HAP-1 (cell line): ENCODE measurements at regions not wholly inside any gene's neighbourhood (a gene's known extent, or its start where the extent isn't known, plus 50 kb on each side); places are given as distances from the start of the nearest gene placed in this dataset.

Experiments
- DNase-seq, 2 experiments: peaks; one replicate each; pipeline ENCODE4 v3.0.0-alpha.2; 2016 to 2020; ENCODE audit warnings: low spot score in 2 of 2
- H3K27me3 ChIP-seq: fragments of 250-450 bp; sonication (Bioruptor Pico); 2 replicates; pipeline ENCODE4 v1.5.1; 2020; ENCODE audit warnings: low read depth, mild to moderate bottlenecking, moderate library complexity
- H3K36me3 ChIP-seq: fragments of 250-450 bp; sonication (Bioruptor Pico); replicated peaks from 2 replicates; pipeline ENCODE4 v1.5.1; 2020; ENCODE audit warnings: mild to moderate bottlenecking
- H3K4me1 ChIP-seq: fragments of 250-450 bp; sonication (Bioruptor Pico); 2 replicates; pipeline ENCODE4 v1.5.1; 2020; ENCODE audit warnings: mild to moderate bottlenecking
- H3K4me3 ChIP-seq: fragments of 250-450 bp; sonication (Bioruptor Pico); 2 replicates; pipeline ENCODE4 v1.5.1; 2020; ENCODE audit warnings: mild to moderate bottlenecking, moderate library complexity
- H3K9me3 ChIP-seq: fragments of 250-450 bp; sonication (Bioruptor Pico); 2 replicates; pipeline ENCODE4 v1.5.1; 2020; ENCODE audit warnings: mild to moderate bottlenecking, moderate library complexity
- in situ Hi-C: fragments of 300-500 bp; cut with MboI; formaldehyde crosslinking; loops from 3 replicates; pipeline ENCODE4 v1.14.3; 2020; ENCODE audit warnings: low sequenced_read_pairs, inconsistent platforms, mixed read lengths

DNA sequence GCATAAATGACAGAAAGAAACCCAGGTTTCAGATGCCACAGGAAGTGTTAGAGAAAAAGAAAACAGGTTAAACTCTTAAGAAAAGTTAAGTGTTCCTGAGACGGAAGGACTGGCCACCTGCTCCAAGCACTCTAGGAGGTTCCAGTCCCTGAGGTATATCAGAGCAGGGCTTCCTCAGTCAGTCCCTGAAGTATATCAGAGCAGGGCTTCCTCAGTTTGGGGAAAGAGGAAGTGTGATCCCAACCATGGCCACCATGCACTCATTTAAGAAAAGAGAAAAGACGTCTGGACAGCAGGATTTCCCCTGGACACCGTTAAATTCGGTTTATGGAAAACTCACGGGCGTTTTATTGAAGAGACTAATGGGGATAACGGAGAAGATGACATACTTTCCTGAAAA, 133.4 kb upstream of the PFKP start:
- Histone ChIP-seq H3K9me3 (no peaks in the 10 kb centered on the region), H3K4me1 (no peaks in the 10 kb centered on the region), H3K36me3 (no peaks in the 10 kb centered on the region), H3K27me3 (no peaks in the 10 kb centered on the region), H3K4me3 (no peak overlapping the region)
- in situ Hi-C loops: no loop called here
- no peak for DNase-seq

DNA sequence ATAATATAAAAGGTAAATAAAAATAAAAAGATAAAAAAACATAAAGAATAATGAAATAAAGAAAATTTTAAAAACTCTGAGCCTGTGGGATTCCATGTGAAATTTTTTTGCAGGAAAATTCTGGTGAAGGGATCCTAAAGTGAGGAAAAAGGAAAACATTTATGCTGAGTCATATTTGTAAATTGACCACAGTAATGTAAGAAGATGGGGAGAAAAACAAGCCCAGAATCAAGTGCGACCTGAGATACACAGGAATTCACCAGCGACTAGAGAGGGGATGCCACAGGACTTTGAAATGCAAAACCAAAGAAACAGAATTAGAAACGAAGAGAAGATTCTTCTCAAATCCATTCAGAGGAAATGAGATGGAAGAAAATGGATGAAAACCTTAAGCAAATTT, 133.8 kb upstream of the PFKP start:
- in situ Hi-C loops: no loop called here
- no peak for DNase-seq
- Histone ChIP-seq H3K4me3 (no peak overlapping the region), H3K9me3 (no peaks in the 10 kb centered on the region), H3K4me1 (no peaks in the 10 kb centered on the region), H3K27me3 (no peaks in the 10 kb centered on the region), H3K36me3 (no peaks in the 10 kb centered on the region)

GRCh38 chr10:2933071-2933470, 134.3 kb upstream of the PFKP start:
- no peaks in the 10 kb centered on the region for H3K36me3 ChIP-seq
- H3K27me3 ChIP-seq: no peaks in the 10 kb centered on the region
- no peaks in the 10 kb centered on the region for H3K9me3 ChIP-seq
- in situ Hi-C loops: no loop called here
- H3K4me1 ChIP-seq: no peaks in the 10 kb centered on the region
- no peak overlapping the region for H3K4me3 ChIP-seq
- no peak for DNase-seq

GRCh38 chr10:2929480-2930258, 137.7 kb upstream of the PFKP start:
- Histone ChIP-seq H3K4me1 (no peaks in the 10 kb centered on the region), H3K36me3 (no peaks in the 10 kb centered on the region), H3K27me3 (no peaks in the 10 kb centered on the region), H3K4me3 (no peak overlapping the region), H3K9me3 (no peaks in the 10 kb centered on the region)
- no peak for DNase-seq
- in situ Hi-C loops: no loop called here

DNA sequence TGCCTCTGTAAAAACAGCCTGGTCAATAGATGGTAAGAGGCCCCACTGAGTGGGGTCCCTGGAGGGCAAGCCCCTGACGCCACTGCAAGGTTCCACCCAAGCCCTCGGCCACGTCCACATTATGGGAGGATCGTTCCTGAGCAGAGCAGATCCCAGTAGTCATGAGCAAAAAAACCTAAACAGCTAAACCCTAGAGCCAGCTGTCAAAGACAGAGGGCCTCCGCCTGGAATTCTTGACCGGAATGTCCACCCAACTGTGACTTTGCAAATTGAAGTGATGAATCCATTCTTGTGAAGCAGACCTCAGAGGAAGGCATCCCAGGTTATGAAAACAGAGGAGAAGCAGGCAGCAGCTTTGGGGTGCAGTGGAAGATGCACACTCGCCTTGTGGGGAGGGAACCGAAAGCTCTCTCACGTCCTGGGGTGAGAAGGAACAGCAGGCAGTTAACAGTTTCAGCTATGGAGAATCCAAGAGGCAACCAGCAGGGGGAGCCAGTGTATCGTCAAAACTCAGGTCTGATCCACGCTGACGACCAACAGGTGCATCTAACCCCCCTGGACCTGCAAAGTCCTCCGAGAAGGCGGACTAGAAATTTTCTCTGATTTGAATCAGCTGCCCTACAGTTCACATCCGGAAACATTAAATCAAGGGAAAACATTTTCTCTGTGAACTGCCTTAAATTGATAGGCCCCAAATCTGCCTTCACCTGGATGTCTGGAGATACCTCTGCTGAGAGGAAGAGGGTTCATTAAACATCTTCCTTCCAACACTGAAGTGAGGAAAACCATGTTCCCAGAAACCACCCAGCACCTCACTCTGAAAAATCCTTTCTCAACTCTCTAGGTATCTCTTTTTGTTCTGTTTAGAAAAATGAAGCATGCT, 139.1 kb upstream of the PFKP start:
- no peaks in the 10 kb centered on the region for H3K9me3 ChIP-seq
- H3K27me3 ChIP-seq: no peaks in the 10 kb centered on the region
- H3K36me3 ChIP-seq: no peaks in the 10 kb centered on the region
- in situ Hi-C loops: no loop called here
- peak; percentile 39 to 80 for DNase-seq
- no peak overlapping the region for H3K4me3 ChIP-seq
- H3K4me1 ChIP-seq: no peaks in the 10 kb centered on the region

DNA sequence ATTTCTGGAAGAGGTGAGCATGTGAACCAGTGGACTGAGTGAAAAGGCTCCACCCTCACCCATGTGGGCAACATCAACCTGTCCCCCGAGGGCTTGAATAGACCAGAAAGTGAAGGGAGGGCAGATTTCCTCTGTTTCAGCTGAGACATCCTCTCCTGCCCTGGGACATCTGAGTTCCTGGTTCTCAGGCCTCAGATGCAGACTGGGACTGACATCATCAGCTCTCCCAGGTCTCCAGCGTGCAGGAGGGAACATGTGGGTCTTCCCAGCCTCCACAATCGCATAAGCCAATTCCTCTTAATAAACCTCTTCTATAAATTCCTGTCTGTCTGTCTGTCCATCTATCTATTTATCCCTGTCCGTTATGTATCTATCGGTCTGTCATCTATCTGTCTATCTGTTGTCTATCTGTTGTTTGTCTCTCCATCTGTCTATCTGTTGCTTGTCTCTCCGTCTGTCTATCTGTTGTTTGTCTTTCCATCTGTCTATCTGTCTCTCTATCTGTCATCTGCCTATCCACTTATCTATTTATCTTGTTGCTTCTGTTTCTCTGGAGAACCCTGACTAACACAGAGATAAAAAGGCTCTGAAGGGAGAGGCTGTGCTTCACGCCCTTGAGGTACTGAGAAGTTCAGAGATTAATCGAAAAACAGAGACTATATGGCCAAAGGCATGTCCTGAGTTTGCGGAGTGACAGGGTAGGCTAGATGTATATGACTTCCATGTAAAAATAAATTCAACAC, 140.3 kb upstream of the PFKP start:
- Histone ChIP-seq H3K36me3 (no peaks in the 10 kb centered on the region), H3K27me3 (no peaks in the 10 kb centered on the region), H3K4me3 (no peak overlapping the region), H3K4me1 (no peaks in the 10 kb centered on the region), H3K9me3 (no peaks in the 10 kb centered on the region)
- no peak for DNase-seq
- in situ Hi-C loops: no loop called here

- Histone ChIP-seq H3K9me3 (no peaks in the 10 kb centered on the region), H3K4me1 (no peaks in the 10 kb centered on the region), H3K36me3 (no peaks in the 10 kb centered on the region), H3K4me3 (no peak overlapping the region), H3K27me3 (no peaks in the 10 kb centered on the region)
- no peak for DNase-seq
- in situ Hi-C loops: no loop called here
Measured at GRCh38 chr10:2925631-2926030, 141.7 kb upstream of the PFKP start.

DNA sequence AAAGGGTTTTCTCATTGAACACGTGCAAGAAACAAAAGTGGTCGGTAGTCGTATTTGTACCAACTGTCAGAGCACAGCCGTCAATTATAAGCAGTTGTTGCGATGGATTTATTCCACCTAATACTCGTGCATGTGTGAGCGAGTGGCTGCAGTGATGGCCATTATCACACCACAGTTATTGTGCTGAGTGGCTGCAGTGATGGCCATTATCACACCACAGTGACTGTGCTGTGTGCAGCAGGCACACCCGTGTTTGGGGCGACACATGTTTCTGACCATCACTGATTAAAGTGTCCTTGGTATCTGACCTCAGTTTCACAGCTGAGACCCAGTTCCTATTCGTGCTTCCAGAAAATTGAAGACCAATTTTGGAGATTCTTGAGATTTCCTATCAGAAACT, 142.9 kb upstream of the PFKP start:
- H3K27me3 ChIP-seq: no peaks in the 10 kb centered on the region
- DNase-seq: no peak
- H3K36me3 ChIP-seq: no peaks in the 10 kb centered on the region
- no peaks in the 10 kb centered on the region for H3K9me3 ChIP-seq
- H3K4me1 ChIP-seq: no peaks in the 10 kb centered on the region
- in situ Hi-C loops: no loop called here
- H3K4me3 ChIP-seq: no peak overlapping the region

DNA sequence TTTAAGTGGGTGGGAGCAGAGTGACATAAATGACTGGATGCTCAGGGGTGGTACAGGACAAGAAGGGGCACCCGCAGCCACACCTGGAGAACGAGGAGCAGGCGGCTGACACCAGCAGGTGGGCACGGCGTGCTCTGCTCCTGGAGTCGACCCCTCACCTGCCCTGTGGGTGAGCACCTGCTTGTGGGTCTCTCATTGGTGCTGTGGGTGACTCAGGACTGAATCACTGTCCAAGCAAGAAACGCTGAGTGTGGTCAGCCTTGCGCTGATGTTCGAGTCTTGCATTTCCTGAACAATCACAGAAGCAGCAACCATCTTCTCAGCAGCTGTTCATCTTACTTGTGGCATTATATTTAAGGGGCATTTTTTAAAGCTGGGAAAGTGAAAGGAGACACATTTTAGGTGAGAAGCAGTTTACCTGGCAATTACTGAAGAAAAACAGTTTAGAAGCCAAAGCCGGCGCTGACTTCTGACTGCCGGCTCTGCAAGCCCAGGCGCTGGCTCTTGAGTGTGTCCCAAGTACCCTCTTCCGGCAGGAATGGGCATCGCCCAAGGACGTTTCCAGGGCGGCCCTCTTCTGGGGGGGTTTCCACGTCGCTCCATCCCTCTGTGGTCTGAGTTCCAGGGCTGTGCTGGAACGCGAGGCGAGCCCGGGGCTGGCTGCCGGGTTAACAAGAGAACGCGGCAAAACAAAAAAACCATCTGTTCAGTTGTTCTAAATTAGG, 145.2 kb upstream of the PFKP start:
- H3K4me1 ChIP-seq: no peaks in the 10 kb centered on the region
- H3K36me3 ChIP-seq: no peaks in the 10 kb centered on the region
- in situ Hi-C loops: no loop called here
- H3K4me3 ChIP-seq: no peak overlapping the region
- DNase-seq: no peak
- H3K9me3 ChIP-seq: no peaks in the 10 kb centered on the region
- H3K27me3 ChIP-seq: no peaks in the 10 kb centered on the region

- Histone ChIP-seq H3K4me3 (no peak overlapping the region), H3K36me3 (no peaks in the 10 kb centered on the region), H3K27me3 (no peaks in the 10 kb centered on the region), H3K9me3 (no peaks in the 10 kb centered on the region), H3K4me1 (no peaks in the 10 kb centered on the region)
- in situ Hi-C loops: no loop called here
- no peak for DNase-seq
Measured at GRCh38 chr10:2920637-2921036, 146.7 kb upstream of the PFKP start.

DNA sequence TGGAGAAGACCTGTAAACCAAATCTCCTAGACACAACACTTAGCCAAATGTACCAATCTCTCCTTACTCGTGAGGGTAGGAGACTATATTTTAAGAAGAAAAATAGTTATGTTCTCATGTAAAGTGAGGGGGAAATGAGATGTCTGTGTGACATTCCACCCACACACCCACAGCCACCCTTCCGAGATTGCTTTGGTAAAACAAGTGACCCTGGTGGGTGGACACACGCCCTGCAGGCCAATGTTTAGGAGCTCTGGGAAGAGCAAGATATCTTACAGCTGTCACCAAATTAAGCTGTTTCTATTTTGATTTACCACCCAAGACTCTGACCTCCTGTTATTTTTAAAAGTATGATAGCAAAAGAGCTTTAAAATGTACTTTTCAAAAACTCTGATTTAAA, 147.2 kb upstream of the PFKP start:
- Histone ChIP-seq H3K9me3 (no peaks in the 10 kb centered on the region), H3K36me3 (no peaks in the 10 kb centered on the region), H3K4me3 (no peak overlapping the region), H3K27me3 (no peaks in the 10 kb centered on the region), H3K4me1 (no peaks in the 10 kb centered on the region)
- in situ Hi-C loops: no loop called here
- no peak for DNase-seq

DNA sequence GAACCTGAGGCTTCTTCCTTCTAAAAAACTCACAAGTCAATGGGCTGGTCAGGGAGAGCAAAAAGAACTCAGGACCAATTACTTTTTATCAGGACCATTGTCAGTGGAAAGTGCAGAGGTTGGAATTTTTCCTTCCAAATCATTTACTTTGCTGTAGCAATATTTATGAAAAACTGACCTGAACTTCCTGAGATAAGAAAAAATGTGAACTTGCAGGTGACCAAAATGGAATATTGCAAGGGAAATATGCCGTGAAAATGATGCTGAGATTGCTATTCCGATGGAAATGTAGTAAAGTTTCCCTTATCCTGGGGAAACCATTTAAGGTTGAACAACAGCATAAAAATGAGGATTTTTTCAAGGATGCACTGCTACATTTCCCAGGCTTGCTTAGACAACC, 148.3 kb upstream of the PFKP start:
- no peaks in the 10 kb centered on the region for H3K4me1 ChIP-seq
- no peak overlapping the region for H3K4me3 ChIP-seq
- H3K9me3 ChIP-seq: no peaks in the 10 kb centered on the region
- no peaks in the 10 kb centered on the region for H3K36me3 ChIP-seq
- no peaks in the 10 kb centered on the region for H3K27me3 ChIP-seq
- in situ Hi-C loops: no loop called here
- no peak for DNase-seq

DNA sequence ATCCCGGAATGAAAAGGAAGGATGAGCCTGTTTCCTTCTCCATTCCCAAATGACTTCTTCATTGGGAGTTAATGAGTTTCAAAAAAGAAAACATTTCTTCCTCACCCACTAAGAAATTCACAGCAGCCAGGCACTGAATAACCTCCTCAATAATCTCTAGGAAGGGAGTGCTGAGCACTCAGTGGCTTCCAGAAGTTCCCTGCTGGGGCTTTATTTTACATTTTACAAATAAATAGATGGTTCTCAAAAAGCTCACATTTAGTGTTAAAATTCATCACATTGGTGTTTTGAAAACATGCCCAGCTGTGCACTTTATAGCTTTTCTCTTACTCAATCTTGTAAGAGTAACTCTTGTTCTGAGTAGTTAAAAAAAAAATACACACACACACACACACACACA, 148.9 kb upstream of the PFKP start:
- Histone ChIP-seq H3K4me1 (no peaks in the 10 kb centered on the region), H3K4me3 (no peak overlapping the region), H3K9me3 (no peaks in the 10 kb centered on the region), H3K36me3 (no peaks in the 10 kb centered on the region), H3K27me3 (no peaks in the 10 kb centered on the region)
- in situ Hi-C loops: no loop called here
- no peak for DNase-seq
